OCI-LY7 (cell line): ENCODE measurements at regions not wholly inside any gene's neighbourhood (a gene's known extent, or its start where the extent isn't known, plus 50 kb on each side); places are given as distances from the start of the nearest gene placed in this dataset.

Experiments used
- EZH2phosphoT487 ChIP-seq: fragments of 200-600 bp; sonication (generic); IDR thresholded peaks from 2 replicates; pipeline ENCODE4 v1.6.1; 2018; ENCODE audit warnings: low read depth, borderline replicate concordance, mild to moderate bottlenecking, mixed run types, antibody characterized with exemption, low read length, moderate library complexity, mixed read lengths
- TF ChIP-seq, protein P1 (sequence below): fragments of 200-600 bp; sonication (generic); conservative IDR thresholded peaks from 2 replicates; pipeline ENCODE4 v1.5.1; 2014; ENCODE audit warnings: mild to moderate bottlenecking, antibody characterized with exemption, low read length, moderate library complexity, mixed read lengths

DNA sequence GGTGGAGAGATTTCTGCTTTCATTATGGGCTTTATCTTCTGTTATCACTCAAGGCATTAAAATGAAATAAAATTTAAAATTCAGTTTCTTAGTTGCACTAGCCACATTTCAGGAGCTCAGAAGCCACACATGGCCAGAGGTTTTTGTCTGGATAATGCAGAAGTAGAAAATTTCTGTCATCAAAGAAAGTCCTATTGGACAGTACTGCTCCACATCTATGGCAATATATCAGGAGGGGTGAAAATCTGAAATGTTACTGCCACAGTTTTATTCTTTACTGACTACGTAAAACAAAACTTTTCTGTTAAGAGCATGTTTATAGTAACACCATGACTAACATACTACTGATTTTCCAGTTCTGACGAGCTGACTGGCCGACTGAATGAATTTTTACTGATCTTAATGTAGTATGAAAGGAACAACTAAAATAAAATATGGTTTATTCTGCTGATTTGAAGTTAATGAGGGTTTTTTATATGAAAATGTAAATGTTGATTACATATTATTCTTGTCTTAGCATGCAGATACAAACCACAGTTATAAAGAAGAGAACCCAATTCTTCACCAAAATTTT lies 264.0 kb upstream of the HAND2 start:
- TF ChIP-seq, protein P1, sequence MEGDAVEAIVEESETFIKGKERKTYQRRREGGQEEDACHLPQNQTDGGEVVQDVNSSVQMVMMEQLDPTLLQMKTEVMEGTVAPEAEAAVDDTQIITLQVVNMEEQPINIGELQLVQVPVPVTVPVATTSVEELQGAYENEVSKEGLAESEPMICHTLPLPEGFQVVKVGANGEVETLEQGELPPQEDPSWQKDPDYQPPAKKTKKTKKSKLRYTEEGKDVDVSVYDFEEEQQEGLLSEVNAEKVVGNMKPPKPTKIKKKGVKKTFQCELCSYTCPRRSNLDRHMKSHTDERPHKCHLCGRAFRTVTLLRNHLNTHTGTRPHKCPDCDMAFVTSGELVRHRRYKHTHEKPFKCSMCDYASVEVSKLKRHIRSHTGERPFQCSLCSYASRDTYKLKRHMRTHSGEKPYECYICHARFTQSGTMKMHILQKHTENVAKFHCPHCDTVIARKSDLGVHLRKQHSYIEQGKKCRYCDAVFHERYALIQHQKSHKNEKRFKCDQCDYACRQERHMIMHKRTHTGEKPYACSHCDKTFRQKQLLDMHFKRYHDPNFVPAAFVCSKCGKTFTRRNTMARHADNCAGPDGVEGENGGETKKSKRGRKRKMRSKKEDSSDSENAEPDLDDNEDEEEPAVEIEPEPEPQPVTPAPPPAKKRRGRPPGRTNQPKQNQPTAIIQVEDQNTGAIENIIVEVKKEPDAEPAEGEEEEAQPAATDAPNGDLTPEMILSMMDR, result no peak
- TF ChIP-seq EZH2phosphoT487, result no peak
